Gastroesophageal sphincter (tissue), 2 donors: ENCODE measurements at regions not wholly inside any gene's neighbourhood (a gene's known extent, or its start where the extent isn't known, plus 50 kb on each side); places are given as distances from the start of the nearest gene placed in this dataset.

Experiments used
- EP300 ChIP-seq: sonication (generic); formaldehyde crosslinking; IDR thresholded peaks from one replicate; pipeline ENCODE4 v1.6.1; 2017; ENCODE audit warnings: antibody characterized with exemption, mild to moderate bottlenecking
- POLR2A ChIP-seq, 2 donors: fragments of 450-650 bp; IDR thresholded peaks; one replicate each; pipeline ENCODE4 v1.6.1; 2017; ENCODE audit warnings: antibody characterized with exemption in 2 of 2, mild to moderate bottlenecking in 2 of 2, moderate library complexity in 1 of 2

DNA sequence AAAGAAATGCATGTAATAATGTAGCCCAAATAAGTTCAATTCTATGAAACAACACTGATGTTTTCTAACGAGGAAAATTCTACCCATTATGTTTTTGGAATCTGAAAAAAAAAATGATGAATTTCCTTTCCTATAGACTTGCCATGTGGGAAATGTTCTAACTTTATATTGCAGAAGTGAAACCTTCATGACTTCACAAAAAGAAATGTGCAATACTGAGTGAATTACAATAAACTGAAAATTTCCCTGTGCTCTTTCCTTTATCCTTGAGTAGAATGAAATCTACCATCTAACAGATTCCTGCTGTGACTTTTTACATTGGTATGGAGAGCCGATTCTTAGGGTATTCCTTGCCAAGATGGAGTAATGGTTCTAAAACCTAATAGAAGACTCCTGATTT, 1622.5 kb downstream of the MAT2B start:
- TF ChIP-seq EP300 (no peak), POLR2A (IDR thresholded peaks at IDR 0.05) (no peak)
